Lower leg skin (tissue), 4 donors: ENCODE measurements at regions not wholly inside any gene's neighbourhood (a gene's known extent, or its start where the extent isn't known, plus 50 kb on each side); places are given as distances from the start of the nearest gene placed in this dataset.

Experiments used
- DNase-seq, 2 donors: peaks; one replicate each; pipeline ENCODE4 v3.0.0-alpha.2; 2019; ENCODE audit warnings: low spot score in 2 of 2
- H3K4me3 ChIP-seq: fragments of 200-600 bp; sonication (generic); 2 replicates; pipeline ENCODE4 v1.5.1; 2017; ENCODE audit warnings: mild to moderate bottlenecking, low read depth; ENCODE audit not compliant: poor library complexity, severe bottlenecking
- POLR2A ChIP-seq, 2 donors: fragments of 450-650 bp; IDR thresholded peaks; one replicate each; pipeline ENCODE4 v1.6.1; 2016 to 2017; ENCODE audit warnings: antibody characterized with exemption in 2 of 2, mild to moderate bottlenecking in 1 of 2, moderate library complexity in 1 of 2
- WGBS, 2 donors: methylation state at CpG; one replicate each; pipeline ENCODE4 v1.1.5; 2018; 5-methylcytosine and 5-hydroxymethylcytosine counted together
- intact Hi-C: fragments of 100-400 bp; cut with DNase I; formaldehyde crosslinking; loops from one replicate; pipeline ENCODE4 v1.15.0; 2023; ENCODE audit warnings: low total_unique reads
- TF ChIP-seq, protein P1 (sequence below), 3 donors: fragments of 450-650 bp; IDR thresholded peaks; one replicate each; pipeline ENCODE4 v1.5.1; 2016; ENCODE audit warnings: antibody characterized with exemption in 3 of 3, mild to moderate bottlenecking in 3 of 3, moderate library complexity in 2 of 3

DNA sequence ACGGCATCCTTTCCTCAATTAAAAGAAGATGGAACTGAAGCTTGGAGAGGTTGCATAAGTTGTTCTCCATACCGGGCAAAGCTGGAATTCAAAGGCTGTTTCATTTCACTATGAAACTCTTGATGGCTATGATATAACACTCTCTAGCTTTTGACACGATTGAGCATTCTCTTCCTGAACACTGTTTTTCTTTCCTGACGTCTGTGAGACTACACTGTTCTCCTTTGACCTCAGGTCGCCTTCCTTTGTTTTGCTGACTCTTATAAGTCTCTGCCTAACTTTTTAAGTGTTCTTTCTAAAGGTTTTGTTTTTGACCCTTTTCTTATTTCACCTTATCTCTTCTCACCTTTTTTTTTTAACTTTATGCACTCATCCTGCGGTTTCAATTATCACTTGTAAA is 261.8 kb upstream of the LINC00305 start:
- no peak for TF ChIP-seq POLR2A (IDR thresholded peaks at IDR 0.05)
- TF ChIP-seq, protein P1, sequence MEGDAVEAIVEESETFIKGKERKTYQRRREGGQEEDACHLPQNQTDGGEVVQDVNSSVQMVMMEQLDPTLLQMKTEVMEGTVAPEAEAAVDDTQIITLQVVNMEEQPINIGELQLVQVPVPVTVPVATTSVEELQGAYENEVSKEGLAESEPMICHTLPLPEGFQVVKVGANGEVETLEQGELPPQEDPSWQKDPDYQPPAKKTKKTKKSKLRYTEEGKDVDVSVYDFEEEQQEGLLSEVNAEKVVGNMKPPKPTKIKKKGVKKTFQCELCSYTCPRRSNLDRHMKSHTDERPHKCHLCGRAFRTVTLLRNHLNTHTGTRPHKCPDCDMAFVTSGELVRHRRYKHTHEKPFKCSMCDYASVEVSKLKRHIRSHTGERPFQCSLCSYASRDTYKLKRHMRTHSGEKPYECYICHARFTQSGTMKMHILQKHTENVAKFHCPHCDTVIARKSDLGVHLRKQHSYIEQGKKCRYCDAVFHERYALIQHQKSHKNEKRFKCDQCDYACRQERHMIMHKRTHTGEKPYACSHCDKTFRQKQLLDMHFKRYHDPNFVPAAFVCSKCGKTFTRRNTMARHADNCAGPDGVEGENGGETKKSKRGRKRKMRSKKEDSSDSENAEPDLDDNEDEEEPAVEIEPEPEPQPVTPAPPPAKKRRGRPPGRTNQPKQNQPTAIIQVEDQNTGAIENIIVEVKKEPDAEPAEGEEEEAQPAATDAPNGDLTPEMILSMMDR (IDR thresholded peaks at IDR 0.05): no peak
- H3K4me3 ChIP-seq: no peak overlapping the region
- DNase-seq: no peak
- WGBS, 2 donors: 67 to 76% methylated on average over 6 of the region's 6 CpGs
- intact Hi-C loops: no loop called here

DNA sequence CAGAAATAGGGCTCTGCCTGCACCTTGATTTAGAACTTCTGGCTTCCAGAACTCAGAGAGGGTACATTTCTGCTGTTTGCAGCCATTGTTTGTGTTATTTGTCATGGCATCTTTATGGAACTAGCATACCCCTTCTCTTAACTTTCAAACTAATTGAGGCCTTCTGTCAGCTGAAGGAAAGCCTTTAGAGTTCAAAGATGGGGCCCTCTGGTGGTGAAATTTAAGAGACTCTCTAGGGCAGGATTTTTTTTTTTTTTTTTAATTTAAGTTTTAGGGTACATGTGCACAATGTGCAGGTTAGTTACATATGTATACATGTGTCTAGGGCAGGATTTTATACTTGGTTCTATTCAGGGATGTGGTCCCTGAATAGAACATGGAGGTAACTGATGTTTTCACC is 260.6 kb upstream of the LINC00305 start:
- intact Hi-C loops: no loop called here
- DNase-seq: no peak
- no peak overlapping the region for H3K4me3 ChIP-seq
- TF ChIP-seq, protein P1 (IDR thresholded peaks at IDR 0.05): no peak
- TF ChIP-seq POLR2A (IDR thresholded peaks at IDR 0.05): no peak

DNA sequence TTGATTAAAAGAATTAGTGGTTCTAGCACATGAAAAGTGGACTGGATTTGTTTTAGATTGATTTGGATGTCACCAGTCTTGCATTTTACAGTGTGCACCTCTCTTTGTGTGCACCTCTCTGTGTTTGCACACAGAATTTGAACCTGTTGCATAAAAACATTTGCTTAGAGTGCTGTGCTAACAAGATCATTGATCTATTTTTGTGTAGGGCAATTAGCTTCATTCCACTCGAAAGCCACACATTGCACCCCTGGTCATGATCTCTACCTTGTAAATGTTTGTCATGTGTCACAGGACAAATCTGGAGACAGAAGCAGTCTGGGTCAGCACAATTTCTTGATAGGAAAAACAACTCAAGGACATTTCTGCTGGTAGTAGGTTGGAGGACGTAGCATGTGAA is 258.7 kb upstream of the LINC00305 start:
- TF ChIP-seq POLR2A (IDR thresholded peaks at IDR 0.05): no peak
- TF ChIP-seq, protein P1 (IDR thresholded peaks at IDR 0.05): no peak
- WGBS, 2 donors: 81 to 82% methylated on average over 2 of the region's 2 CpGs
- DNase-seq: no peak
- intact Hi-C loops: no loop called here
- H3K4me3 ChIP-seq: no peak overlapping the region

GRCh38 chr18:64405161-64405560 is 256.3 kb upstream of the LINC00305 start:
- WGBS, 2 donors: 67% methylated on average over 4 of the region's 4 CpGs
- TF ChIP-seq POLR2A (IDR thresholded peaks at IDR 0.05): no peak
- TF ChIP-seq, protein P1 (IDR thresholded peaks at IDR 0.05): no peak
- DNase-seq: no peak
- intact Hi-C loops: no loop called here
- no peak overlapping the region for H3K4me3 ChIP-seq

DNA sequence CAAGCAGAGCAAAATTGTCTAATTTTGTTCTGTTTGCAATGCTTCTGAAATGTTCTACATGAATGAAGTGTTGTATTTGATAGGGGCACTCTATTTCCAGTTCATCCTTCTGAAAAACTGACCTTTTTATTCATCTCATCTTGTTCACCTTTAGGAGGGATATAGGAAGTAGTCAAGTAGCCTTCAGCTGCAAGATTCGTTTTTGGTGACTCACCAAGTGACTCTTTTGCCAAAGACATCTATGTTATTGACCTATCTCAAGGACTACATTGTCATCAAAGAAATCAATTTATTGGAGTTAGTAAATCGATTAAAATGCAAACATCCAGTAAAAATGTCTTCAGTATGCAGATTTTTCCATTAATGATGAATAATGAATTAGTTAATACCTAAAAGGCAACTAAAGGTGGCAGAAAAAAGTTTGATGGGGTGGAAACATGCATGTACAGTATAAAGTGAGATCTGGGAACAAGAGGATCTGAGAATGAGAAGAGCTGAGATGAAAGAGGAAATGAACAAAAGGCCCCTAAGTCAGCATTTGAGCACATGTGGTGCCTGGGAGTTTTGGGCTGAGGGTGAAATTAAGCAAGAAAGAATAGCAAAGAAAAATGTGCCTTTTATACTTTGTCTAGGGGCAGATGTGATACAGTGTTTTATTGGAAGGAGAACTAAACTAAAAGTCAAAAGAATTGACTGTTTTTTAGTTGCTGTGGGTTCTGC is 255.1 kb upstream of the LINC00305 start:
- TF ChIP-seq POLR2A (IDR thresholded peaks at IDR 0.05): no peak
- TF ChIP-seq, protein P1 (IDR thresholded peaks at IDR 0.05): no peak
- H3K4me3 ChIP-seq: no peak overlapping the region
- intact Hi-C loops: no loop called here
- no peak for DNase-seq
- WGBS, 2 donors: 52 to 61% methylated on average over 2 of the region's 2 CpGs

GRCh38 chr18:64402636-64403035 is 253.7 kb upstream of the LINC00305 start:
- H3K4me3 ChIP-seq: no peak overlapping the region
- intact Hi-C loops: no loop called here
- TF ChIP-seq, protein P1 (IDR thresholded peaks at IDR 0.05): no peak
- no peak for TF ChIP-seq POLR2A (IDR thresholded peaks at IDR 0.05)
- DNase-seq: no peak
- WGBS, 2 donors: 25% methylated on average over 1 of the region's 1 CpG
